Ectodermal cell (in vitro differentiated cells): ENCODE measurements at regions not wholly inside any gene's neighbourhood (a gene's known extent, or its start where the extent isn't known, plus 50 kb on each side); places are given as distances from the start of the nearest gene placed in this dataset.
"Not testable (repeated sequence)": the region's sequence is repeated elsewhere in the genome, so short reads cannot be mapped to it uniquely, and the experiment has no call there.

Source experiments
- H3K27ac ChIP-seq: 2 replicates; pipeline ENCODE4 v1.7.0; 2013; ENCODE audit warnings: mild to moderate bottlenecking, low read depth, low read length; ENCODE audit not compliant: insufficient read depth, poor library complexity, severe bottlenecking
- H3K27me3 ChIP-seq: 2 replicates; pipeline ENCODE4 v1.7.0; 2013; ENCODE audit warnings: mild to moderate bottlenecking, low read length; ENCODE audit not compliant: insufficient read depth, control insufficient read depth, poor library complexity, severe bottlenecking
- H3K36me3 ChIP-seq: one replicate; pipeline ENCODE4 v1.7.0; 2013; ENCODE audit warnings: low read length; ENCODE audit not compliant: control insufficient read depth, insufficient read depth
- H3K4me1 ChIP-seq: one replicate; pipeline ENCODE4 v1.7.0; 2013; ENCODE audit warnings: low read length; ENCODE audit not compliant: control insufficient read depth, insufficient read depth
- H3K4me3 ChIP-seq: 2 replicates; pipeline ENCODE4 v1.7.0; 2013; ENCODE audit warnings: low read depth, low read length, control low read depth; ENCODE audit not compliant: insufficient read depth
- H3K9me3 ChIP-seq: 2 replicates; pipeline ENCODE4 v1.7.0; 2013; ENCODE audit warnings: mild to moderate bottlenecking, low read length, moderate library complexity; ENCODE audit not compliant: control insufficient read depth
- WGBS, 2 experiments: methylation state at CpG; one replicate each; pipeline ENCODE4 v1.1.7; 2013; ENCODE audit warnings: missing lambda C conversion rate in 2 of 2; 5-methylcytosine and 5-hydroxymethylcytosine counted together

- H3K27ac ChIP-seq = no peak overlapping the region
- peaks cover 13% of the 10 kb centered on the region for H3K4me1 ChIP-seq
- H3K4me3 ChIP-seq = no peak overlapping the region
- no peaks in the 10 kb centered on the region for H3K36me3 ChIP-seq
- no peaks in the 10 kb centered on the region for H3K27me3 ChIP-seq
- no peaks in the 10 kb centered on the region for H3K9me3 ChIP-seq
- WGBS, 2 experiments = 64 to 69% methylated on average over 7 of the region's 7 CpGs
Measured at GRCh38 chr10:28763471-28764170, 86.3 kb downstream of the BAMBI start.

- no peak overlapping the region for H3K27ac ChIP-seq
- 84 to 87% methylated on average over 6 of the region's 6 CpGs for WGBS, 2 experiments
- H3K9me3 ChIP-seq = no peaks in the 10 kb centered on the region
- H3K36me3 ChIP-seq = no peaks in the 10 kb centered on the region
- H3K4me1 ChIP-seq = peaks cover 15% of the 10 kb centered on the region
- no peak overlapping the region for H3K4me3 ChIP-seq
- no peaks in the 10 kb centered on the region for H3K27me3 ChIP-seq
Measured at GRCh38 chr10:28765641-28766040, 88.3 kb downstream of the BAMBI start.

GRCh38 chr10:28768227-28768626, 90.9 kb downstream of the BAMBI start:
- Histone ChIP-seq H3K9me3 (peaks cover 3% of the 10 kb centered on the region), H3K4me3 (no peak overlapping the region), H3K36me3 (no peaks in the 10 kb centered on the region), H3K4me1 (peaks cover 15% of the 10 kb centered on the region), H3K27ac (no peak overlapping the region), H3K27me3 (no peaks in the 10 kb centered on the region)
- 74 to 79% methylated on average over 10 of the region's 10 CpGs for WGBS, 2 experiments

GRCh38 chr10:28769091-28769604, 91.8 kb downstream of the BAMBI start:
- Histone ChIP-seq H3K4me3 (no peak overlapping the region), H3K4me1 (peaks cover 10% of the 10 kb centered on the region), H3K27ac (no peak overlapping the region), H3K27me3 (peaks cover 3% of the 10 kb centered on the region), H3K36me3 (no peaks in the 10 kb centered on the region), H3K9me3 (peaks cover 3% of the 10 kb centered on the region)
- WGBS, 2 experiments = 88 to 98% methylated on average over 4 of the region's 4 CpGs

GRCh38 chr10:28771580-28772090, 94.3 kb downstream of the BAMBI start:
- WGBS, 2 experiments = 94 to 97% methylated on average over 36 of the region's 36 CpGs
- not testable (repeated sequence) for H3K36me3 ChIP-seq, H3K9me3 ChIP-seq, H3K27ac ChIP-seq, H3K4me3 ChIP-seq
- peaks cover 24% of the 10 kb centered on the region for H3K27me3 ChIP-seq
- H3K4me1 ChIP-seq = peaks cover 10% of the 10 kb centered on the region

- Histone ChIP-seq H3K36me3 (no peaks in the 10 kb centered on the region), H3K27me3 (peaks cover 40% of the 10 kb centered on the region), H3K4me1 (no peaks in the 10 kb centered on the region), H3K27ac (no peak overlapping the region), H3K9me3 (peaks cover 3% of the 10 kb centered on the region), H3K4me3 (no peak overlapping the region)
- 78 to 88% methylated on average over 4 of the region's 4 CpGs for WGBS, 2 experiments
Measured at GRCh38 chr10:28774051-28774995, 97.0 kb downstream of the BAMBI start.

GRCh38 chr10:28775773-28776172, 98.5 kb downstream of the BAMBI start:
- H3K27me3 ChIP-seq = peaks cover 40% of the 10 kb centered on the region
- no peaks in the 10 kb centered on the region for H3K36me3 ChIP-seq
- 89 to 91% methylated on average over 3 of the region's 3 CpGs for WGBS, 2 experiments
- H3K4me1 ChIP-seq = no peaks in the 10 kb centered on the region
- H3K4me3 ChIP-seq = no peak overlapping the region
- H3K27ac ChIP-seq = no peak overlapping the region
- H3K9me3 ChIP-seq = peaks cover 3% of the 10 kb centered on the region

GRCh38 chr10:28776519-28776918, 99.2 kb downstream of the BAMBI start:
- 94 to 95% methylated on average over 2 of the region's 2 CpGs for WGBS, 2 experiments
- H3K4me3 ChIP-seq = no peak overlapping the region
- no peaks in the 10 kb centered on the region for H3K36me3 ChIP-seq
- no peaks in the 10 kb centered on the region for H3K4me1 ChIP-seq
- no peaks in the 10 kb centered on the region for H3K9me3 ChIP-seq
- H3K27me3 ChIP-seq = peaks cover 40% of the 10 kb centered on the region
- H3K27ac ChIP-seq = no peak overlapping the region

GRCh38 chr10:28777911-28778310, 100.6 kb downstream of the BAMBI start:
- 94 to 95% methylated on average over 2 of the region's 2 CpGs for WGBS, 2 experiments
- Histone ChIP-seq H3K27me3 (peaks cover 44% of the 10 kb centered on the region), H3K4me1 (no peaks in the 10 kb centered on the region), H3K9me3 (no peaks in the 10 kb centered on the region), H3K4me3 (no peak overlapping the region), H3K27ac (no peak overlapping the region), H3K36me3 (no peaks in the 10 kb centered on the region)

GRCh38 chr10:28778524-28778923, 101.2 kb downstream of the BAMBI start:
- Histone ChIP-seq H3K4me1 (no peaks in the 10 kb centered on the region), H3K36me3 (no peaks in the 10 kb centered on the region), H3K27ac (no peak overlapping the region), H3K4me3 (no peak overlapping the region), H3K27me3 (peaks cover 44% of the 10 kb centered on the region), H3K9me3 (no peaks in the 10 kb centered on the region)
- 92 to 100% methylated on average over 1 to 2 of the region's 2 CpGs for WGBS, 2 experiments
